Muscle layer of colon (tissue), 2 donors: ENCODE measurements at regions not wholly inside any gene's neighbourhood (a gene's known extent, or its start where the extent isn't known, plus 50 kb on each side); places are given as distances from the start of the nearest gene placed in this dataset.
"Not testable (repeated sequence)": the region's sequence is repeated elsewhere in the genome, so short reads cannot be mapped to it uniquely, and the experiment has no call there.

Experiments
- H3K27ac ChIP-seq: one replicate; pipeline ENCODE4 v1.7.0; 2013; ENCODE audit warnings: low read depth, mild to moderate bottlenecking, low read length, moderate library complexity
- H3K27me3 ChIP-seq, 2 donors: one replicate each; pipeline ENCODE4 v1.7.0; 2013; ENCODE audit warnings: low read length in 2 of 2, mild to moderate bottlenecking in 2 of 2; ENCODE audit not compliant: insufficient read depth in 2 of 2, control insufficient read depth in 1 of 2
- H3K36me3 ChIP-seq: one replicate; pipeline ENCODE4 v1.7.0; 2013; ENCODE audit warnings: mild to moderate bottlenecking, low read length; ENCODE audit not compliant: insufficient read depth
- H3K4me1 ChIP-seq: one replicate; pipeline ENCODE4 v1.7.0; 2013; ENCODE audit warnings: mild to moderate bottlenecking, low read length; ENCODE audit not compliant: insufficient read depth
- H3K4me3 ChIP-seq, 2 donors: one replicate each; pipeline ENCODE4 v1.7.0; 2013; ENCODE audit warnings: low read length in 2 of 2, low read depth in 1 of 2, mild to moderate bottlenecking in 1 of 2, moderate library complexity in 1 of 2
- H3K9ac ChIP-seq: one replicate; pipeline ENCODE4 v1.7.0; 2013; ENCODE audit warnings: low read length
- H3K9me3 ChIP-seq: one replicate; pipeline ENCODE4 v1.7.0; 2013; ENCODE audit warnings: mild to moderate bottlenecking, low read length
- donor health status: abdominal sarcoma.
- donor health status: Adenocarcinoma of cecum.

DNA sequence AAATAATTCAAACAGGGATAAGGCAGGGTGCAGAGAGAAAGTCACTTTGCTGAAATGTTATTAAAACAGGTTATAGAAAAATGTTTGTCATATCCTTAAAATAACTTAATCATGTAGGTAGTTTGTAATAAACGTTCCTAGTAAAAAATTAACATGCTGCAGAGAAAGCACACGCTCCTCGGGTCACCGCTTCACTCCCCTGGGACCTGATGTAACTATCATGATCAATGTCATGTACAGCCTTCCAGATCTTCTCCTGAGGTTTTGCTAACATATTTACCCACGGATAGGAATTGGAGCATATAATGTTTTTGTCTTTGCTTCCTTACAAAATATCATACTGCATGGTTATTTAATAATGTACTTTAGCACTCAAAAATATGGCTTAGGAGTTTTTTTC, 285.1 kb upstream of the TMEM132C start:
- H3K27ac ChIP-seq, result no peak overlapping the region
- H3K36me3 ChIP-seq, result no peaks in the 10 kb centered on the region
- no peaks in the 10 kb centered on the region for H3K4me1 ChIP-seq
- no peaks in the 10 kb centered on the region for H3K9me3 ChIP-seq
- H3K27me3 ChIP-seq, result no peaks in the 10 kb centered on the region
- no peak overlapping the region for H3K9ac ChIP-seq
- no peak overlapping the region for H3K4me3 ChIP-seq

- H3K9ac ChIP-seq, H3K4me3 ChIP-seq, H3K27me3 ChIP-seq, H3K36me3 ChIP-seq, H3K27ac ChIP-seq, H3K4me1 ChIP-seq, H3K9me3 ChIP-seq: not testable (repeated sequence)
Observed at GRCh38 chr12:127983213-127983791, 283.7 kb upstream of the TMEM132C start.

DNA sequence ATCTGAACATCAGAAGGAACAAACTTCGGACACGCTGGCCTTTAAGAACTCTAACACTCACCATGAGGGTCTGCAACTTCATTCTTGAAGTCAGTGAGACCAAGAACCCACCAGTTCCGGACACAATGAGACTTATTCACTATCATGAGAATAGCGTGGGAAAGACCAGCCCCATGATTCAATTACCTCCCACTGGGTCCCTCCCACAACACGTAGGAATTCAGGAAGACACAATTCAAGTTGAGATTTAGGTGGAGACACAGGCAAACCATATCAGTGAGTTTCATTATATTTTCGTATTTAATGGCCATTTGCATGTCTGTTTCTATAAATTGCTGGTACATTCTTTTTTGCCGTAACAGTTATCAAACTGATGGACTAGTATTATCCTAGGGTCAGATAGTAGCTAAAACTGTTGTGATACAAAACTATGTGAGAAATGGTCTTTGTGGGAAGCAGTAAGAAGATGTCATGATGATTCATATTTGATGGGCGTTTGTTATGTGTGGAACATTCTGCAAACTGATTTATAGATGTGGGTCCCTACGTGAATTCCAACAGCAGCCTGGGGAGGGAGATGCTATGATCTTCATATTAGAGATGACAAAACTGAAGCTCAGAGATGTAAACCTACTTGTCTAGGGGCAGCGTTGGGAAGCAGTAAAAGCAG, 282.4 kb upstream of the TMEM132C start:
- H3K36me3 ChIP-seq, result no peaks in the 10 kb centered on the region
- H3K4me1 ChIP-seq, result no peaks in the 10 kb centered on the region
- no peak overlapping the region for H3K27ac ChIP-seq
- no peak overlapping the region for H3K4me3 ChIP-seq
- no peaks in the 10 kb centered on the region for H3K27me3 ChIP-seq
- no peak overlapping the region for H3K9ac ChIP-seq
- no peaks in the 10 kb centered on the region for H3K9me3 ChIP-seq

DNA sequence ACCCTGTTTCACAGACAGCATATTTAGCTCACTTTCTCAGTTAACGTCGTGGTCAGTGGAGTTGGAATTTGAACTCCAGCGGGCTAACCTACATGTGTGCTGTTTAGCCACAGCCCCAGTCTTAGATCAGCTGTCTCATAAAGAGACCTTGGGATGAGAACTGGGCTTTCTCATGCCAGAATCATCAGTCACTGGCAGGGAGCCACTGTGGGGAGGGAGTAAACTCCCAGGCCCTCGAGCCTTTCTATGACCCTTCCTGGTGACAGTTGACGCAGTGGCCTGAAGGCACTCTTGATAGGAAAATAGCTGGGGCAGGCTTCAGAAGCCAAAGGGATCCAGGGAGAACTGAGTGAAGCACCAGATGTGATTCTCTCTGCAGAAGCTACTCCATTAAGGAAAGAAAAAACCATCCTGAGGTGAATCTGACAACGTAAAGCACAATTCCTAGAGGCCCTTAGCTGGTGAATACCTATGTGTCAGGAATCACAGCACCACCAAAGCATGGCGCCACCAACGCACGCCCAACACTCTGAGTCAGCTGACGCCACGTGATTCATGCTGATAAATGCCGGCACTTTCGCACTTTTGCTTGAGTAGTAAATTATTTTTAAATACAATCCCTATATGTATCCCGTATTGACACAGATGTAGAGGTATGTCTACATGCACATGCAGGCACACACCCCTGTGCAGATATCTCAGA, 279.6 kb upstream of the TMEM132C start:
- no peak overlapping the region for H3K4me3 ChIP-seq
- no peak overlapping the region for H3K27ac ChIP-seq
- no peaks in the 10 kb centered on the region for H3K36me3 ChIP-seq
- no peak overlapping the region for H3K9ac ChIP-seq
- no peaks in the 10 kb centered on the region for H3K9me3 ChIP-seq
- H3K4me1 ChIP-seq, result no peaks in the 10 kb centered on the region
- H3K27me3 ChIP-seq, result no peaks in the 10 kb centered on the region

DNA sequence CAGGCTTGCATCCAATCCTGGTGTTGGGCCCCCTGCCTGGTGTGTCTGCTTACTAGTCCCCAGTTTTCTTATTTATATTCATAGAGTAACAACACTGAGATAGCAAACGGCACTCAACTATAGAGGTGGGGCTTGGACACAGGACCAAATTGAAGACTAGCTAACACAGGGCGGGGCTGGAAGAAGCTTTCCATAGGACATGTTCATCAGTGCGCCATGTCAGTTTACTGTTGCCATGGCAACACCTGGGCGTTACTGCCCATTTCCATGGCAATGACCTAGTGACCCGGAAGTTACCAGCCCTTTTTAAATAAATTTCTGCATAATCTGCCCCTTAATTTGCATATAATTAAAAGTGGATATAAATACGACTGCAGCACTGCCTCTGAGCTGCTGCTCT, 275.5 kb upstream of the TMEM132C start:
- Histone ChIP-seq H3K9me3 (no peaks in the 10 kb centered on the region), H3K36me3 (no peaks in the 10 kb centered on the region), H3K4me3 (no peak overlapping the region), H3K27ac (no peak overlapping the region), H3K4me1 (no peaks in the 10 kb centered on the region), H3K27me3 (no peaks in the 10 kb centered on the region), H3K9ac (no peak overlapping the region)

GRCh38 chr12:127998988-127999387, 268.0 kb upstream of the TMEM132C start:
- Histone ChIP-seq H3K4me1 (no peaks in the 10 kb centered on the region), H3K9me3 (no peaks in the 10 kb centered on the region), H3K27ac (no peak overlapping the region), H3K4me3 (no peak overlapping the region), H3K36me3 (no peaks in the 10 kb centered on the region), H3K27me3 (no peaks in the 10 kb centered on the region), H3K9ac (no peak overlapping the region)

DNA sequence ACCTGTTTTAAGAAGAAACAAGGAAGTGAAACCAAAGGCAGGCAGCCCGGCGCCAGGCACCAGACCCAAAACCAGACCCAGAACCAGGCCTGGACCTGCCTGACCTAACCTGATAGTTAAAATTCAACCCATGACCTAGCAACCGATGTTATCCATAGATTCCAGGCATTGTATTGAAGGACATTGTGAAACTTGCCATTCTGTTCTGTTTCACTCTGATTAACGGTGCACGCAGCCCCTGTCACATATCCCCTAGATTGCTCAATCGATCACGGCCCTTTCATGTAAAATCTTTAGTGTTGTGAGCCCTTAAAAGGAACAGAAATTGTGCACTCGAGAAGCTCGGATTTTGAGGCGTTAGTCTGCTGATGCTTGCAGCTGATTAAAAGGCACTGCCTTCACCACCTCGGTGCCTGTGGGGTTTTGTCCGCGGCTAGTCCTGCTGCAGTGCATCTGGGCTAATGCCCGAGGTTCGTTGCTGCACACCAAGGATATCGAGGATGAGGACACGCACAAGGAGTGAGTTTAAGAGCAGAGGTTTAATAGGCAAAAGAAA, 262.5 kb upstream of the TMEM132C start:
- H3K27ac ChIP-seq, result no peak overlapping the region
- no peaks in the 10 kb centered on the region for H3K36me3 ChIP-seq
- H3K4me3 ChIP-seq, result no peak overlapping the region
- no peaks in the 10 kb centered on the region for H3K27me3 ChIP-seq
- no peaks in the 10 kb centered on the region for H3K9me3 ChIP-seq
- no peaks in the 10 kb centered on the region for H3K4me1 ChIP-seq
- H3K9ac ChIP-seq, result no peak overlapping the region

DNA sequence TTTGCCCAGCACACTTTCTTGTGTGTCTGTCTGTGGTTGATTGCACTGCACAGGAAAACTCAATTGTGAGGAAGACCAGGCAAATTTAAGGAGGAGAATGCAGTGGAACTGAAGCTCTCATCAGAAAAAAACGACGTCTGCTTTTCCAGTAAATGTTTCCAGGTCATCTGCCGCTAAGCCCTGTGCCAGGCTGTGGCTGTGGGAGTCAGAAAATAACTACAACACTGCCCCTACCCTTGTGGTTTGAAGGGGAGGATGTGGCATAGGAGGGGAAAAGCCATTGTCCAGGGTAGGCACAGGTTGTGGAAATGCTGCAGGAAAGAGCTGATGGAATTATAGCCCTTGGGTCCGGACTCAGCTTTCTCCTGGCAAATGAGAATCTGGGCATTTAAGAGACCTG, 259.7 kb upstream of the TMEM132C start:
- Histone ChIP-seq H3K9me3 (no peaks in the 10 kb centered on the region), H3K9ac (no peak overlapping the region), H3K36me3 (no peaks in the 10 kb centered on the region), H3K4me3 (no peak overlapping the region), H3K27ac (no peak overlapping the region), H3K4me1 (no peaks in the 10 kb centered on the region), H3K27me3 (no peaks in the 10 kb centered on the region)

GRCh38 chr12:128008341-128008740, 258.6 kb upstream of the TMEM132C start:
- H3K4me1 ChIP-seq, result no peaks in the 10 kb centered on the region
- no peaks in the 10 kb centered on the region for H3K36me3 ChIP-seq
- H3K9me3 ChIP-seq, result no peaks in the 10 kb centered on the region
- H3K27ac ChIP-seq, result no peak overlapping the region
- no peak overlapping the region for H3K9ac ChIP-seq
- no peaks in the 10 kb centered on the region for H3K27me3 ChIP-seq
- no peak overlapping the region for H3K4me3 ChIP-seq

- no peaks in the 10 kb centered on the region for H3K9me3 ChIP-seq
- no peak overlapping the region for H3K4me3 ChIP-seq
- H3K4me1 ChIP-seq, result no peaks in the 10 kb centered on the region
- H3K36me3 ChIP-seq, result no peaks in the 10 kb centered on the region
- no peak overlapping the region for H3K9ac ChIP-seq
- H3K27me3 ChIP-seq, result no peaks in the 10 kb centered on the region
- no peak overlapping the region for H3K27ac ChIP-seq
Observed at GRCh38 chr12:128009108-128009507, 257.9 kb upstream of the TMEM132C start.

- no peaks in the 10 kb centered on the region for H3K27me3 ChIP-seq
- H3K27ac ChIP-seq, result no peak overlapping the region
- no peak overlapping the region for H3K9ac ChIP-seq
- H3K4me3 ChIP-seq, result no peak overlapping the region
- no peaks in the 10 kb centered on the region for H3K36me3 ChIP-seq
- H3K4me1 ChIP-seq, result no peaks in the 10 kb centered on the region
- H3K9me3 ChIP-seq, result no peaks in the 10 kb centered on the region
Observed at GRCh38 chr12:128012110-128012509, 254.9 kb upstream of the TMEM132C start.
